K562 (cell line): ENCODE measurements at regions not wholly inside any gene's neighbourhood (a gene's known extent, or its start where the extent isn't known, plus 50 kb on each side); places are given as distances from the start of the nearest gene placed in this dataset.

Experiments used
- ATAC-seq: fragments of 200-7000 bp; cut with Tn5 transposase; 3 replicates; pipeline ENCODE4 v1.9.1; 2020; ENCODE audit warnings: moderate library complexity
- BruUV-seq: library from RNA; stranded (reverse); fragments of 400-500 nt; replicated peaks from 2 replicates; lab custom pipeline; 2021; lab: Mats Ljungman, UMichigan
- CTCF ChIA-PET: fragments of 300-600 bp; formaldehyde crosslinking; extraction: SDS; loops from one replicate; lab custom pipeline; 2021; ENCODE audit warnings: low intra/inter-chr PET ratio; lab: Yijun Ruan, JAX
- POLR2A ChIA-PET: fragments of 300-600, 350-650 bp; sonication (Branson Sonifier 250); formaldehyde crosslinking; extraction: SDS; loops from one replicate; lab custom pipeline; 2021; ENCODE audit warnings: antibody characterized with exemption, inconsistent platforms; lab: Yijun Ruan, JAX
- DNase-seq, 4 experiments: peaks; one replicate each; pipeline versions ENCODE4 v3.0.0 to v3.0.0-alpha.2; 2011 to 2018; ENCODE audit warnings: low spot score in 3 of 4, mixed read lengths in 3 of 4; ENCODE audit errors: extremely low read depth in 1 of 4
- FAIRE-seq: peaks from 2 replicates; lab custom pipeline; 2011; peaks lifted over from hg19 to GRCh38; lab: Jason Lieb, UNC
- H2AFZ ChIP-seq: 2 replicates; pipeline ENCODE4 v1.6.0; 2011; ENCODE audit warnings: low read depth, low read length, control low read depth, inconsistent platforms
- H3K27ac ChIP-seq: fragments of 200-600 bp; 3 replicates; pipeline ENCODE4 v1.8.0; 2011; ENCODE audit warnings: low read depth, mild to moderate bottlenecking, control low read depth, inconsistent platforms, low read length, moderate library complexity, mixed read lengths; ENCODE audit errors: extremely low read depth
- H3K27me3 ChIP-seq, 2 experiments: fragments of 300-600 bp in 1 of 2; 2 replicates in 1 of 2; 3 replicates in 1 of 2; pipeline versions ENCODE4 v1.6.0 to v1.8.0; 2011; ENCODE audit warnings: inconsistent platforms in 2 of 2, low read length in 2 of 2, mild to moderate bottlenecking in 1 of 2, mixed read lengths in 1 of 2, moderate library complexity in 1 of 2; ENCODE audit not compliant: control insufficient read depth in 2 of 2, insufficient read depth in 2 of 2
- H3K36me3 ChIP-seq: fragments of 300-600 bp; 3 replicates; pipeline ENCODE4 v1.8.0; 2011; ENCODE audit warnings: mild to moderate bottlenecking, low read length, inconsistent platforms; ENCODE audit not compliant: control insufficient read depth, insufficient read depth
- H3K4me1 ChIP-seq, 2 experiments: fragments of 200-600 bp in 1 of 2; replicated peaks in 1 of 2; 2 replicates in 1 of 2; 3 replicates in 1 of 2; pipeline versions ENCODE4 v1.5.1 to v1.8.0; 2011; ENCODE audit warnings: inconsistent platforms in 2 of 2, low read length in 2 of 2, mild to moderate bottlenecking in 1 of 2, mixed read lengths in 1 of 2, moderate library complexity in 1 of 2; ENCODE audit not compliant: control insufficient read depth in 2 of 2, insufficient read depth in 2 of 2
- H3K4me2 ChIP-seq: 2 replicates; pipeline ENCODE4 v1.6.1; 2011; ENCODE audit warnings: low read length, control low read depth, inconsistent platforms, mixed read lengths; ENCODE audit not compliant: insufficient read depth
- H3K4me3 ChIP-seq: fragments of 200-600 bp; sonication (generic), shearing (Covaris generic); 2 replicates; pipeline ENCODE4 v1.5.1; 2016; ENCODE audit warnings: control low read depth, inconsistent platforms
- H3K79me2 ChIP-seq: fragments of 200-600 bp; 3 replicates; pipeline ENCODE4 v1.8.0; 2011; ENCODE audit warnings: low read length, inconsistent platforms; ENCODE audit not compliant: control insufficient read depth, insufficient read depth
- H3K9ac ChIP-seq, 2 experiments: 2 replicates each; pipeline versions ENCODE4 v1.6.0 to v1.6.1; 2011; ENCODE audit warnings: low read depth in 2 of 2, low read length in 2 of 2, control low read depth in 1 of 2, inconsistent platforms in 1 of 2, mild to moderate bottlenecking in 1 of 2, mixed read lengths in 1 of 2; ENCODE audit not compliant: insufficient read depth in 1 of 2
- H3K9me1 ChIP-seq: one replicate; pipeline ENCODE4 v1.6.0; 2011; ENCODE audit warnings: inconsistent platforms, mild to moderate bottlenecking, low read length, moderate library complexity; ENCODE audit not compliant: control insufficient read depth, insufficient read depth
- H3K9me3 ChIP-seq: replicated peaks from 2 replicates; pipeline ENCODE4 v1.5.1; 2011; ENCODE audit warnings: low read depth, low read length, inconsistent platforms; ENCODE audit not compliant: control insufficient read depth, insufficient read depth
- H4K20me1 ChIP-seq: replicated peaks from 2 replicates; pipeline ENCODE4 v1.6.1; 2011; ENCODE audit warnings: low read length, inconsistent platforms, mixed read lengths; ENCODE audit not compliant: control insufficient read depth, insufficient read depth
- CHCHD3 ChIP-seq: fragments of 250-450 bp; sonication (Bioruptor Pico); IDR thresholded peaks from 2 replicates; pipeline ENCODE4 v2.1.2; 2022; ENCODE audit warnings: mild to moderate bottlenecking
- MAFK ChIP-seq: IDR thresholded peaks from 2 replicates; pipeline ENCODE4 v1.6.1; 2011; ENCODE audit warnings: low read length, improper control_type of control experiment
- SAFB2 ChIP-seq: fragments of 200-400 bp; formaldehyde crosslinking; IDR thresholded peaks from 2 replicates; pipeline ENCODE4 v1.6.1; 2018; ENCODE audit warnings: borderline replicate concordance, low read length, low read depth, moderate library complexity; ENCODE audit not compliant: severe bottlenecking
- ZBTB17 ChIP-seq: fragments of 450-650 bp; formaldehyde crosslinking; IDR thresholded peaks from 2 replicates; pipeline ENCODE4 v1.4.0; 2020; ENCODE audit warnings: mild to moderate bottlenecking
- ZNF133 ChIP-seq: fragments of 250-450 bp; sonication (Bioruptor Pico); IDR thresholded peaks from 2 replicates; pipeline ENCODE4 v1.4.0; 2020; ENCODE audit warnings: mild to moderate bottlenecking
- ZNF217 ChIP-seq: sonication (generic); formaldehyde crosslinking; IDR thresholded peaks from 2 replicates; pipeline ENCODE4 v1.8.0; 2022; ENCODE audit warnings: mild to moderate bottlenecking, missing genetic modification reagents
- ZNF780A ChIP-seq: fragments of 250-450 bp; sonication (Bioruptor Pico); IDR thresholded peaks from 2 replicates; pipeline ENCODE4 v1.5.0; 2021; ENCODE audit warnings: mild to moderate bottlenecking
- WGBS: fragments of 100-300 bp; shearing (Covaris generic); methylation state at CpG from one replicate; pipeline ENCODE4 v1.1.6; 2016; ENCODE audit warnings: low coverage, mixed read lengths; ENCODE audit not compliant: insufficient coverage; ENCODE audit errors: missing lambda C conversion rate; 5-methylcytosine and 5-hydroxymethylcytosine counted together
- in situ Hi-C: fragments of 300-500 bp; cut with MboI; formaldehyde crosslinking; loops from 4 replicates; pipeline ENCODE4 v1.15.0; 2018; ENCODE audit warnings: inconsistent platforms, mixed read lengths
- intact Hi-C: fragments of 100-400 bp; cut with micrococcal nuclease; formaldehyde crosslinking; loops from 2 replicates; pipeline ENCODE4 v1.14.2; 2022

DNA sequence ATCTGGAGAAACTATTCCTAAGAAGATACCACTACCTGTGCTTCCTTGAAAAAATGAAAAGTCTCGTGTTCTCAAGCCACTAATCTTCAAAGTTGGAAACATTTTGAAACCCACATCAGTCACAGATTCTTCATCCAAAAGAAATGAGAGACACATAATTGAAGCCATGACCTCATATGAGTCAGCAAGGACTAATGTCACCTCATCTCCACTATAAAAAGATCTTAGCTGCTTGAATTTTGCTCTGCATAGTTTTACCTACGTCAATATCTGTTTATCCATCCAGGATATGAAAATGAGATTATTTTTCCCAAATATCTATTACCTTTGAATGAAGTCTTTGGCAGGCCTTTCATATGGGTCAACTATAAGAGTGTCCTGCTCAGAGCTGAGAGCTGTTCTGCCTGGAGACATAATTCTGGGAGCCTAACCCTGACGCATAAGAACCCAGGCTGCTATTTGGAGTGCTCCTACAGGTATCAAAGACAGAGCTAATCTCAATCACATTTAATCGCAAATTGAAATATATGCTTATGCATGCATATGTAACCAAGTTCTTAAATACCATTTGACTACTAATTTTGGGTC lies 312.5 kb upstream of the PKN2 start:
- no peak for FAIRE-seq
- Histone ChIP-seq H3K4me2 (no peak overlapping the region), H3K79me2 (no peaks in the 10 kb centered on the region), H3K9ac (no peak overlapping the region), H3K9me1 (no peaks in the 10 kb centered on the region)
- POLR2A ChIA-PET = no interaction called here
- in situ Hi-C loops = no loop called here
- TF ChIP-seq ZNF780A (CRISPR knock-in tag) = no peak
- TF ChIP-seq, all 486 proteins: peak for 0
- intact Hi-C loops = no loop called here
- no TSS peak for BruUV-seq
- Histone ChIP-seq H2AFZ (no peak overlapping the region), H3K27ac (no peak overlapping the region), H3K27me3 (no peaks in the 10 kb centered on the region), H3K9me3 (no peaks in the 10 kb centered on the region; the same call in 1 of the 2 replicates), H3K36me3 (no peaks in the 10 kb centered on the region), H3K4me3 (no peak overlapping the region), H3K4me1 (no peaks in the 10 kb centered on the region), H4K20me1 (no peaks in the 10 kb centered on the region)
- CTCF ChIA-PET = no interaction called here
- WGBS = 3% methylated on average over 4 of the region's 4 CpGs
- DNase-seq (no peak), ATAC-seq (no peak)

DNA sequence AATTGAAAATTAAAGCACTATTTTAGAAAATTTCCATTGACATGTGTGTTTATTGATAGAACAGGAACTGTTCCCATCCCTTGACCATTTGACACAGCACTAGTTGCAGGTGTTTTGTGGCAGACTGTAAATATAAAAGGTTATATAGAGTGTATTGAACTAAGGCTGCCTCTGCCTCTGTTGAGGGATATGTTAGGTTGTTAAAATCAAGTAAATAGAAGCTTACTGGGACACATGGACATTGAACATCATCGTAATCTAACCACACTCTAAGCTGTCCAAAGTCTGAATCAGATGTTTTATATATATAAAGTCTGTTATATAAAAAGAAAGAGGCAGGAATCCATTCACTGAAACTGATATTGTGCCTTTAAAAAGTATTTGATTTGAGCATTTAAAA lies 308.1 kb upstream of the PKN2 start:
- Histone ChIP-seq H3K36me3 (no peaks in the 10 kb centered on the region), H2AFZ (no peak overlapping the region), H3K27me3 (no peaks in the 10 kb centered on the region), H3K4me2 (no peak overlapping the region), H3K9ac (no peak overlapping the region), H3K4me1 (no peaks in the 10 kb centered on the region), H4K20me1 (no peaks in the 10 kb centered on the region), H3K9me1 (no peaks in the 10 kb centered on the region), H3K79me2 (no peaks in the 10 kb centered on the region), H3K4me3 (no peak overlapping the region), H3K9me3 (no peaks in the 10 kb centered on the region; the same call in 1 of the 2 replicates), H3K27ac (no peak overlapping the region)
- in situ Hi-C loops = no loop called here
- BruUV-seq = no TSS peak
- POLR2A ChIA-PET = no interaction called here
- intact Hi-C loops = no loop called here
- CTCF ChIA-PET = no interaction called here
- FAIRE-seq (no peak), DNase-seq (no peak), ATAC-seq (no peak)
- 0% methylated on average over 1 of the region's 1 CpG for WGBS
- TF ChIP-seq SAFB2 = no peak
- no peak for TF ChIP-seq MAFK
- TF ChIP-seq CHCHD3 (CRISPR knock-in tag) = no peak
- no peak for TF ChIP-seq ZBTB17 (CRISPR knock-in tag)
- no peak for TF ChIP-seq ZNF217 (CRISPR knock-in tag)
- TF ChIP-seq ZNF133 (CRISPR knock-in tag) = no peak
